ENCODE measurements at regions not wholly inside any gene's neighbourhood (a gene's known extent, or its start where the extent isn't known, plus 50 kb on each side); places are given as distances from the start of the nearest gene placed in this dataset.

DNA sequence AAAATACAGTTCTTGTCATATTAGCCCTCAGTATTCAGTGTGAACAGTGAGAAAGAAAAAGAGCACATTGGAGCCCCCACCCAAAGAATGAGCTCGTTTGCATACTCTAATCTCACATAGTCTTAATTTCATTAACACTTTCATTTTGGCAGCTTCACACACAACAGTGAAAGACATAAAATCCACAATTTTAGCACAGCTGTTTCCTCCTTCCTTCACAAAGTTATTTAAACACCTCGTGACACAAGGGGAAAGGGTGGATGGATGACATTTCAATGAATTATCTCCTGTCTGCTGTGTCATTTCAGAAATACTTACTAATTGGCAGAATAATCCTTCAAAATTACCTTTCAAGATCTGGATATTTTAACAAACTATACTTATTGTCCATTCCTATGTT is 299.3 kb downstream of the KCNJ2 start:
- H3K4me3 ChIP-seq = no peak overlapping the region
- H3K36me3 ChIP-seq = no peaks in the 10 kb centered on the region
- intact Hi-C loops (cut with DNase I) = no loop called here
- H3K27me3 ChIP-seq = no peaks in the 10 kb centered on the region
- H3K4me1 ChIP-seq (ENCODE audit: insufficient read depth) = no peaks in the 10 kb centered on the region
- no peak overlapping the region for H3K27ac ChIP-seq
- DNase-seq = no peak
- TF ChIP-seq, protein P1, sequence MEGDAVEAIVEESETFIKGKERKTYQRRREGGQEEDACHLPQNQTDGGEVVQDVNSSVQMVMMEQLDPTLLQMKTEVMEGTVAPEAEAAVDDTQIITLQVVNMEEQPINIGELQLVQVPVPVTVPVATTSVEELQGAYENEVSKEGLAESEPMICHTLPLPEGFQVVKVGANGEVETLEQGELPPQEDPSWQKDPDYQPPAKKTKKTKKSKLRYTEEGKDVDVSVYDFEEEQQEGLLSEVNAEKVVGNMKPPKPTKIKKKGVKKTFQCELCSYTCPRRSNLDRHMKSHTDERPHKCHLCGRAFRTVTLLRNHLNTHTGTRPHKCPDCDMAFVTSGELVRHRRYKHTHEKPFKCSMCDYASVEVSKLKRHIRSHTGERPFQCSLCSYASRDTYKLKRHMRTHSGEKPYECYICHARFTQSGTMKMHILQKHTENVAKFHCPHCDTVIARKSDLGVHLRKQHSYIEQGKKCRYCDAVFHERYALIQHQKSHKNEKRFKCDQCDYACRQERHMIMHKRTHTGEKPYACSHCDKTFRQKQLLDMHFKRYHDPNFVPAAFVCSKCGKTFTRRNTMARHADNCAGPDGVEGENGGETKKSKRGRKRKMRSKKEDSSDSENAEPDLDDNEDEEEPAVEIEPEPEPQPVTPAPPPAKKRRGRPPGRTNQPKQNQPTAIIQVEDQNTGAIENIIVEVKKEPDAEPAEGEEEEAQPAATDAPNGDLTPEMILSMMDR (IDR thresholded peaks at IDR 0.05) = no peak
- TF ChIP-seq POLR2A (IDR thresholded peaks at IDR 0.05) = no peak
- no peak for TF ChIP-seq EP300 (IDR thresholded peaks at IDR 0.05)
- H3K9me3 ChIP-seq = no peaks in the 10 kb centered on the region
- 39 to 49% (median 45%) methylated on average over 2 of the region's 2 CpGs for WGBS, 3 donors

GRCh38 chr17:70473049-70473448 is 303.7 kb downstream of the KCNJ2 start:
- DNase-seq = no peak
- H3K27ac ChIP-seq = no peak overlapping the region
- no peak overlapping the region for H3K4me3 ChIP-seq
- no peaks in the 10 kb centered on the region for H3K4me1 ChIP-seq (ENCODE audit: insufficient read depth)
- TF ChIP-seq POLR2A (IDR thresholded peaks at IDR 0.05) = no peak
- TF ChIP-seq, protein P1 (IDR thresholded peaks at IDR 0.05) = no peak
- no peak for TF ChIP-seq EP300 (IDR thresholded peaks at IDR 0.05)
- no peaks in the 10 kb centered on the region for H3K27me3 ChIP-seq
- H3K36me3 ChIP-seq = no peaks in the 10 kb centered on the region
- no peaks in the 10 kb centered on the region for H3K9me3 ChIP-seq
- 90 to 95% (median 95%) methylated on average over 4 of the region's 4 CpGs for WGBS, 3 donors
- intact Hi-C loops (cut with DNase I) = no loop called here

DNA sequence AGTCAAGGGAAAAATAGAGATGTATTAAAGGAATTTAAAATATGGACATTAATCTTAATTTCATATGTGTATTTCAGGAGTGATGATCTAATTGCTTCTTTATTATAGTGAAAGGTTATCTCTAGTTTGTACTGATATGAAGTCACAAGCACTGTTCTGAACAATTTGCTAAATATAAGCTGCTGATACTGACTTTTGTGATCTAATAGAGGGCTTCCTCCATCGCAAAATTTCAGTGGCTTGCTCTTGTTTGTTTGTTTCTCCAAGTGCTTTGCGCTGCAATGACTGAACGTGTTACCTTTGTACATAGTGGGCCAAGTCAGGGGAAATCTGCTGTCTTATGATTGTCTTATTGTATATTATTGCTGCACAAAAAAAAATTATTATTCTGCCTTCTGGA is 307.0 kb downstream of the KCNJ2 start:
- WGBS, 3 donors = 70 to 79% (median 71%) methylated on average over 3 of the region's 3 CpGs
- Histone ChIP-seq H3K36me3 (no peaks in the 10 kb centered on the region), H3K4me3 (no peak overlapping the region), H3K27ac (no peak overlapping the region), H3K9me3 (no peaks in the 10 kb centered on the region), H3K27me3 (no peaks in the 10 kb centered on the region), H3K4me1 (ENCODE audit: insufficient read depth) (no peaks in the 10 kb centered on the region)
- no peak for DNase-seq
- intact Hi-C loops (cut with DNase I) = no loop called here
- TF ChIP-seq EP300 (IDR thresholded peaks at IDR 0.05) (no peak), POLR2A (IDR thresholded peaks at IDR 0.05) (no peak)
- TF ChIP-seq, protein P1 (IDR thresholded peaks at IDR 0.05) = no peak

GRCh38 chr17:70478902-70479301 is 309.6 kb downstream of the KCNJ2 start:
- intact Hi-C loops (cut with DNase I) = no loop called here
- DNase-seq = no peak
- 75 to 78% (median 77%) methylated on average over 5 of the region's 5 CpGs for WGBS, 3 donors

More at GRCh38 chr17:70478902-70479301, 309.6 kb downstream of the KCNJ2 start:
- TF ChIP-seq, protein P1 (IDR thresholded peaks at IDR 0.05) = no peak
- TF ChIP-seq POLR2A (IDR thresholded peaks at IDR 0.05) (no peak), EP300 (IDR thresholded peaks at IDR 0.05) (no peak)
- Histone ChIP-seq H3K4me3 (no peak overlapping the region), H3K27ac (no peak overlapping the region), H3K9me3 (no peaks in the 10 kb centered on the region), H3K36me3 (no peaks in the 10 kb centered on the region), H3K27me3 (no peaks in the 10 kb centered on the region), H3K4me1 (ENCODE audit: insufficient read depth) (no peaks in the 10 kb centered on the region)

Measured in ovary (tissue), 7 donors.